K562 (cell line): ENCODE measurements at regions not wholly inside any gene's neighbourhood (a gene's known extent, or its start where the extent isn't known, plus 50 kb on each side); places are given as distances from the start of the nearest gene placed in this dataset.

ENCODE experiments used
- ATAC-seq: fragments of 200-7000 bp; cut with Tn5 transposase; 3 replicates; pipeline ENCODE4 v1.9.1; 2020; ENCODE audit warnings: moderate library complexity
- BruUV-seq: library from RNA; stranded (reverse); fragments of 400-500 nt; replicated peaks from 2 replicates; lab custom pipeline; 2021; lab: Mats Ljungman, UMichigan
- CTCF ChIA-PET: fragments of 300-600 bp; formaldehyde crosslinking; extraction: SDS; loops from one replicate; lab custom pipeline; 2021; ENCODE audit warnings: low intra/inter-chr PET ratio; lab: Yijun Ruan, JAX
- POLR2A ChIA-PET: fragments of 300-600, 350-650 bp; sonication (Branson Sonifier 250); formaldehyde crosslinking; extraction: SDS; loops from one replicate; lab custom pipeline; 2021; ENCODE audit warnings: antibody characterized with exemption, inconsistent platforms; lab: Yijun Ruan, JAX
- DNase-seq, 4 experiments: peaks; one replicate each; pipeline versions ENCODE4 v3.0.0 to v3.0.0-alpha.2; 2011 to 2018; ENCODE audit warnings: low spot score in 3 of 4, mixed read lengths in 3 of 4; ENCODE audit errors: extremely low read depth in 1 of 4
- FAIRE-seq: peaks from 2 replicates; lab custom pipeline; 2011; peaks lifted over from hg19 to GRCh38; lab: Jason Lieb, UNC
- H2AFZ ChIP-seq: 2 replicates; pipeline ENCODE4 v1.6.0; 2011; ENCODE audit warnings: low read depth, low read length, control low read depth, inconsistent platforms
- H3K27ac ChIP-seq: fragments of 200-600 bp; 3 replicates; pipeline ENCODE4 v1.8.0; 2011; ENCODE audit warnings: low read depth, mild to moderate bottlenecking, control low read depth, inconsistent platforms, low read length, moderate library complexity, mixed read lengths; ENCODE audit errors: extremely low read depth
- H3K27me3 ChIP-seq, 2 experiments: fragments of 300-600 bp in 1 of 2; 2 replicates in 1 of 2; 3 replicates in 1 of 2; pipeline versions ENCODE4 v1.6.0 to v1.8.0; 2011; ENCODE audit warnings: inconsistent platforms in 2 of 2, low read length in 2 of 2, mild to moderate bottlenecking in 1 of 2, mixed read lengths in 1 of 2, moderate library complexity in 1 of 2; ENCODE audit not compliant: control insufficient read depth in 2 of 2, insufficient read depth in 2 of 2
- H3K36me3 ChIP-seq: fragments of 300-600 bp; 3 replicates; pipeline ENCODE4 v1.8.0; 2011; ENCODE audit warnings: mild to moderate bottlenecking, low read length, inconsistent platforms; ENCODE audit not compliant: control insufficient read depth, insufficient read depth
- H3K4me1 ChIP-seq, 2 experiments: fragments of 200-600 bp in 1 of 2; replicated peaks in 1 of 2; 2 replicates in 1 of 2; 3 replicates in 1 of 2; pipeline versions ENCODE4 v1.5.1 to v1.8.0; 2011; ENCODE audit warnings: inconsistent platforms in 2 of 2, low read length in 2 of 2, mild to moderate bottlenecking in 1 of 2, mixed read lengths in 1 of 2, moderate library complexity in 1 of 2; ENCODE audit not compliant: control insufficient read depth in 2 of 2, insufficient read depth in 2 of 2
- H3K4me2 ChIP-seq: 2 replicates; pipeline ENCODE4 v1.6.1; 2011; ENCODE audit warnings: low read length, control low read depth, inconsistent platforms, mixed read lengths; ENCODE audit not compliant: insufficient read depth
- H3K4me3 ChIP-seq: fragments of 200-600 bp; sonication (generic), shearing (Covaris generic); 2 replicates; pipeline ENCODE4 v1.5.1; 2016; ENCODE audit warnings: control low read depth, inconsistent platforms
- H3K79me2 ChIP-seq: fragments of 200-600 bp; 3 replicates; pipeline ENCODE4 v1.8.0; 2011; ENCODE audit warnings: low read length, inconsistent platforms; ENCODE audit not compliant: control insufficient read depth, insufficient read depth
- H3K9ac ChIP-seq, 2 experiments: 2 replicates each; pipeline versions ENCODE4 v1.6.0 to v1.6.1; 2011; ENCODE audit warnings: low read depth in 2 of 2, low read length in 2 of 2, control low read depth in 1 of 2, inconsistent platforms in 1 of 2, mild to moderate bottlenecking in 1 of 2, mixed read lengths in 1 of 2; ENCODE audit not compliant: insufficient read depth in 1 of 2
- H3K9me1 ChIP-seq: one replicate; pipeline ENCODE4 v1.6.0; 2011; ENCODE audit warnings: inconsistent platforms, mild to moderate bottlenecking, low read length, moderate library complexity; ENCODE audit not compliant: control insufficient read depth, insufficient read depth
- H3K9me3 ChIP-seq: replicated peaks from 2 replicates; pipeline ENCODE4 v1.5.1; 2011; ENCODE audit warnings: low read depth, low read length, inconsistent platforms; ENCODE audit not compliant: control insufficient read depth, insufficient read depth
- H4K20me1 ChIP-seq: replicated peaks from 2 replicates; pipeline ENCODE4 v1.6.1; 2011; ENCODE audit warnings: low read length, inconsistent platforms, mixed read lengths; ENCODE audit not compliant: control insufficient read depth, insufficient read depth
- SRSF9 ChIP-seq: fragments of 200-400 bp; formaldehyde crosslinking; IDR thresholded peaks from 2 replicates; pipeline ENCODE4 v1.6.1; 2017; ENCODE audit warnings: low read depth, low read length, borderline replicate concordance
- ZNF436 ChIP-seq: fragments of 250-450, 450-650 bp; sonication (Bioruptor Pico); formaldehyde crosslinking; IDR thresholded peaks from 2 replicates; pipeline ENCODE4 v1.7.0; 2020; ENCODE audit warnings: mild to moderate bottlenecking
- WGBS: fragments of 100-300 bp; shearing (Covaris generic); methylation state at CpG from one replicate; pipeline ENCODE4 v1.1.6; 2016; ENCODE audit warnings: low coverage, mixed read lengths; ENCODE audit not compliant: insufficient coverage; ENCODE audit errors: missing lambda C conversion rate; 5-methylcytosine and 5-hydroxymethylcytosine counted together
- in situ Hi-C: fragments of 300-500 bp; cut with MboI; formaldehyde crosslinking; loops from 4 replicates; pipeline ENCODE4 v1.15.0; 2018; ENCODE audit warnings: inconsistent platforms, mixed read lengths
- intact Hi-C: fragments of 100-400 bp; cut with micrococcal nuclease; formaldehyde crosslinking; loops from 2 replicates; pipeline ENCODE4 v1.14.2; 2022
- TF ChIP-seq, protein P1 (sequence below): sonication (generic); formaldehyde crosslinking; IDR thresholded peaks from 2 replicates; pipeline ENCODE4 v1.8.0; 2022; ENCODE audit warnings: mild to moderate bottlenecking, missing genetic modification reagents, borderline replicate concordance

DNA sequence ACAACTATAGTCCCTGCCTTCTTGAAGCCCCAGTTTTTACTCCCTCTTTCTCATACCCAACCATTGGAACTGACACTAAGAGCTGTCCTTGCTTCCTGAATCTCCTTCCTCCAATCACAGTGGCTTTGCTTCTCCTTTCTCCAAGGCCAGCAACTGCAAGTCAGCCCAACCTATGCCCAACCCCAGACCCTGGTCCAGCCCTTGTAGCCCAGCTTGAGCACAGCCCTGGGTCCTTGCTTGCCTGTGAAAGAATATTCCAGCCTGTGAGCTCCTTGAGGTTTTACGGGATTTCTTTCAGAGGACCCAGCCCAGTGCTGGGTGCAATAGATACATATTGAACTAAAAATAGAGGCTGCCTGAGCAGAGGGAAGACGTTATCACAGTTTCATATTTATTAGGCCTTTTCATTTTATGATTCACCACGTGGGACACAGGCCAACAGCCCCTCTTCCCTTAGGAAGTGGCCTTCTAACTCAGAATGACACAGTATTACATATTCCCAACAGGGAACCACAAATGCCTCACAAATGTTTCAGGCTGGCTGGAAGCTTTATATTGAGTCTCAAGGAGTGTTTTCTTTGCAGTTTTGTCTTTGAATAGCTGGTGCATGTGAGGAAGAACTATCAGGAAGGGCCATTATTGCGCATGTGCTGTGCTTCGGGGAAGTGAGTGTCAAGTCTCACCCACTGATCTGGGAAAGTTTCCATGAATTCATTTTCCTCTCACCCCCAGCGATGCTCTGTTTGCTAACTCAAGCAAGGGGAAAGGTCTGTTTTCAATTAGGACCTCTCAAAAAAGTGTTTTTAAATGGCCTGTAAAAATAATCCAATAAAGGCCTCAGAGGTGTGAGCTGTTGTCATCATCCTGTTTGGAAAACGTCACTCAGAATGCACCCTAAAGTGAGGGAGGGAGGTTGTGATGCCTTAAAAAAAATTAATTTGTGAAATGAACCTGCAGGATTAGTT, 92.3 kb upstream of the NFIA start:
- H3K36me3 ChIP-seq, result no peaks in the 10 kb centered on the region

More for the DNA sequence above, 92.3 kb upstream of the NFIA start:
- ATAC-seq (peak; percentile 14; the same call in 2 of the 3 replicates), DNase-seq (peak in 1 of 4 experiments; percentile 26)
- Histone ChIP-seq H3K9me3 (no peaks in the 10 kb centered on the region), H3K27ac (no peak overlapping the region), H3K4me2 (no peak overlapping the region), H4K20me1 (no peaks in the 10 kb centered on the region), H3K79me2 (no peaks in the 10 kb centered on the region), H3K27me3 (no peaks in the 10 kb centered on the region), H3K4me1 (peaks cover 3 to 28% of the 10 kb centered on the region in 2 experiments; a peak in 3 of 5 replicates), H3K4me3 (no peak overlapping the region), H3K9me1 (no peaks in the 10 kb centered on the region), H2AFZ (peak overlapping the region; percentile 66)
- BruUV-seq, result no TSS peak
- WGBS, result 51% methylated on average over 7 of the region's 7 CpGs
- POLR2A ChIA-PET, result interaction anchor here (0.6 to 1.8 kb wide), 4 partner anchors 10 to 497 kb away, joined by 4 to 6 read pairs (median 4); no protein-coding TSS in a partner anchor
- in situ Hi-C loops, result no loop called here
- TF ChIP-seq ZNF436 (CRISPR knock-in tag), result no peak
- TF ChIP-seq, protein P1, sequence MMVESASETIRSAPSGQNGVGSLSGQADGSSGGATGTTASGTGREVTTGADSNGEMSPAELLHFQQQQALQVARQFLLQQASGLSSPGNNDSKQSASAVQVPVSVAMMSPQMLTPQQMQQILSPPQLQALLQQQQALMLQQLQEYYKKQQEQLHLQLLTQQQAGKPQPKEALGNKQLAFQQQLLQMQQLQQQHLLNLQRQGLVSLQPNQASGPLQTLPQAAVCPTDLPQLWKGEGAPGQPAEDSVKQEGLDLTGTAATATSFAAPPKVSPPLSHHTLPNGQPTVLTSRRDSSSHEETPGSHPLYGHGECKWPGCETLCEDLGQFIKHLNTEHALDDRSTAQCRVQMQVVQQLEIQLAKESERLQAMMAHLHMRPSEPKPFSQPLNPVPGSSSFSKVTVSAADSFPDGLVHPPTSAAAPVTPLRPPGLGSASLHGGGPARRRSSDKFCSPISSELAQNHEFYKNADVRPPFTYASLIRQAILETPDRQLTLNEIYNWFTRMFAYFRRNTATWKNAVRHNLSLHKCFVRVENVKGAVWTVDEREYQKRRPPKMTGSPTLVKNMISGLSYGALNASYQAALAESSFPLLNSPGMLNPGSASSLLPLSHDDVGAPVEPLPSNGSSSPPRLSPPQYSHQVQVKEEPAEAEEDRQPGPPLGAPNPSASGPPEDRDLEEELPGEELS (CRISPR knock-in tag), result no peak
- TF ChIP-seq SRSF9, result no peak
- TF ChIP-seq, all 486 proteins: peak for 0
- FAIRE-seq, result peak; percentile 46
- intact Hi-C loops, result no loop called here
- CTCF ChIA-PET, result no interaction called here
- no peak overlapping the region; a peak in 1 of 4 replicates for H3K9ac ChIP-seq
